OCI-LY1 (cell line): ENCODE measurements at regions not wholly inside any gene's neighbourhood (a gene's known extent, or its start where the extent isn't known, plus 50 kb on each side); places are given as distances from the start of the nearest gene placed in this dataset.

Source experiments
- CTCF ChIP-seq: fragments of 200-600 bp; sonication (generic), shearing (Covaris generic); IDR thresholded peaks from 2 replicates; pipeline ENCODE4 v1.5.1; 2017; ENCODE audit warnings: mild to moderate bottlenecking, antibody characterized with exemption, low read length, moderate library complexity, mixed read lengths
- EZH2 ChIP-seq: fragments of 200-600 bp; sonication (generic), shearing (Covaris generic); IDR thresholded peaks from 2 replicates; pipeline ENCODE4 v1.8.0; 2017; ENCODE audit warnings: borderline replicate concordance, mixed run types, mild to moderate bottlenecking, antibody characterized with exemption, low read length, moderate library complexity, mixed read lengths

GRCh38 chr16:14015948-14016347 lies 55.2 kb upstream of the MRTFB start:
- no peak for TF ChIP-seq CTCF
- no peak for TF ChIP-seq EZH2
